ENCODE measurements at regions not wholly inside any gene's neighbourhood (a gene's known extent, or its start where the extent isn't known, plus 50 kb on each side); places are given as distances from the start of the nearest gene placed in this dataset.

DNA sequence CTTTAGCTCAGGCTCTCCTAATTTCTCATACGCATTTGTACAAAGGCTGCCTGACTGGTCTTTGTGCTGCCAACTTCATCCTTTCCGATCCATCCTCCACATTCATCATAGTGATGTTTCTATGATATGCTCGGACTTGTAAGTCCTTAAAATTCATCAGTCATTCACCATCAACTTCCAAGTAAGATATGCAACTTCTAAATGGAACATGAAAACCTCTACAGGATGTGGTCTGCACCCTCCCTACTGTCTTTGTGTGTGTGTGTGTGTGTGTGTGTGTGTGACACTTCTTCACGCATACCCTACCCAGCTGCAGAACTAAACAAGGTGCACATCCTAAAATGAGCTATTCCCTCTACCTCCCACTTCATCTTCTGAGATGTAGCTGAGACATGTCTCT lies 397.9 kb upstream of the NR5A2 start:
- TF ChIP-seq, protein P1, sequence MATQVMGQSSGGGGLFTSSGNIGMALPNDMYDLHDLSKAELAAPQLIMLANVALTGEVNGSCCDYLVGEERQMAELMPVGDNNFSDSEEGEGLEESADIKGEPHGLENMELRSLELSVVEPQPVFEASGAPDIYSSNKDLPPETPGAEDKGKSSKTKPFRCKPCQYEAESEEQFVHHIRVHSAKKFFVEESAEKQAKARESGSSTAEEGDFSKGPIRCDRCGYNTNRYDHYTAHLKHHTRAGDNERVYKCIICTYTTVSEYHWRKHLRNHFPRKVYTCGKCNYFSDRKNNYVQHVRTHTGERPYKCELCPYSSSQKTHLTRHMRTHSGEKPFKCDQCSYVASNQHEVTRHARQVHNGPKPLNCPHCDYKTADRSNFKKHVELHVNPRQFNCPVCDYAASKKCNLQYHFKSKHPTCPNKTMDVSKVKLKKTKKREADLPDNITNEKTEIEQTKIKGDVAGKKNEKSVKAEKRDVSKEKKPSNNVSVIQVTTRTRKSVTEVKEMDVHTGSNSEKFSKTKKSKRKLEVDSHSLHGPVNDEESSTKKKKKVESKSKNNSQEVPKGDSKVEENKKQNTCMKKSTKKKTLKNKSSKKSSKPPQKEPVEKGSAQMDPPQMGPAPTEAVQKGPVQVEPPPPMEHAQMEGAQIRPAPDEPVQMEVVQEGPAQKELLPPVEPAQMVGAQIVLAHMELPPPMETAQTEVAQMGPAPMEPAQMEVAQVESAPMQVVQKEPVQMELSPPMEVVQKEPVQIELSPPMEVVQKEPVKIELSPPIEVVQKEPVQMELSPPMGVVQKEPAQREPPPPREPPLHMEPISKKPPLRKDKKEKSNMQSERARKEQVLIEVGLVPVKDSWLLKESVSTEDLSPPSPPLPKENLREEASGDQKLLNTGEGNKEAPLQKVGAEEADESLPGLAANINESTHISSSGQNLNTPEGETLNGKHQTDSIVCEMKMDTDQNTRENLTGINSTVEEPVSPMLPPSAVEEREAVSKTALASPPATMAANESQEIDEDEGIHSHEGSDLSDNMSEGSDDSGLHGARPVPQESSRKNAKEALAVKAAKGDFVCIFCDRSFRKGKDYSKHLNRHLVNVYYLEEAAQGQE (IDR thresholded peaks at IDR 0.05; ENCODE audit: insufficient read depth in 1 of 2, low read depth in 2 of 2, low read length in 2 of 2): no peak
- TF ChIP-seq POLR2AphosphoS5 (IDR thresholded peaks at IDR 0.05; ENCODE audit: low read depth, low read length) (no peak), SIN3A (IDR thresholded peaks at IDR 0.05; ENCODE audit: borderline replicate concordance, insufficient read depth, low read length) (no peak), TAF1 (IDR thresholded peaks at IDR 0.05; ENCODE audit: borderline replicate concordance, insufficient read depth, low read length) (no peak), FOXP2 (optimal IDR thresholded peaks at IDR 0.05; ENCODE audit: borderline replicate concordance, extremely low read depth, extremely low read length, insufficient read depth) (no peak)

Measured in PFSK-1 (cell line).